HepG2 (cell line): ENCODE measurements at regions not wholly inside any gene's neighbourhood (a gene's known extent, or its start where the extent isn't known, plus 50 kb on each side); places are given as distances from the start of the nearest gene placed in this dataset.

Source experiments
- ATAC-seq: fragments of 200-7000 bp; cut with Tn5 transposase; 3 replicates; pipeline ENCODE4 v1.9.1; 2020; ENCODE audit warnings: mild to moderate bottlenecking, moderate library complexity
- BruUV-seq: library from RNA; stranded (reverse); fragments of 400-500 nt; replicated peaks from 2 replicates; lab custom pipeline; 2021; lab: Mats Ljungman, UMichigan
- CTCF ChIA-PET: fragments of 300-600 bp; formaldehyde crosslinking; extraction: SDS; loops from one replicate; lab custom pipeline; 2021; ENCODE audit warnings: low total read pairs, inconsistent platforms, low intra/inter-chr PET ratio; lab: Yijun Ruan, JAX
- POLR2A ChIA-PET: fragments of 350-600 bp; sonication (Branson Sonifier 250); formaldehyde crosslinking; loops from one replicate; lab custom pipeline; 2020; ENCODE audit warnings: antibody characterized with exemption, inconsistent platforms; lab: Yijun Ruan, JAX
- DNase-seq: peaks from one replicate; pipeline ENCODE4 v3.0.0-alpha.2; 2015; ENCODE audit warnings: low spot score
- FAIRE-seq: peaks from 3 replicates; lab custom pipeline; 2011; peaks lifted over from hg19 to GRCh38; lab: Jason Lieb, UNC
- H2AFZ ChIP-seq: one replicate; pipeline ENCODE4 v1.6.1; 2011; ENCODE audit warnings: low read length, inconsistent platforms
- H3K27ac ChIP-seq: fragments of 300-600 bp; 3 replicates; pipeline ENCODE4 v1.8.0; 2011; ENCODE audit warnings: mixed run types, mild to moderate bottlenecking, mixed read lengths, low read length, inconsistent platforms; ENCODE audit not compliant: insufficient read depth; ENCODE audit errors: extremely low read length
- H3K27me3 ChIP-seq, 2 experiments: fragments of 200-600 bp in 1 of 2; 2 replicates in 1 of 2; 3 replicates in 1 of 2; pipeline versions ENCODE4 v1.6.0 to v1.8.0; 2011; ENCODE audit warnings: low read length in 2 of 2, mild to moderate bottlenecking in 2 of 2, moderate library complexity in 2 of 2, inconsistent platforms in 1 of 2; ENCODE audit not compliant: insufficient read depth in 2 of 2, control insufficient read depth in 1 of 2
- H3K36me3 ChIP-seq, 2 experiments: fragments of 200-600 bp in 1 of 2; replicated peaks in 1 of 2; 2 replicates in 1 of 2; 3 replicates in 1 of 2; pipeline versions ENCODE4 v1.5.1 to v1.8.0; 2011; ENCODE audit warnings: low read length in 2 of 2, inconsistent platforms in 1 of 2; ENCODE audit not compliant: insufficient read depth in 2 of 2, control insufficient read depth in 1 of 2
- H3K4me1 ChIP-seq: 2 replicates; pipeline ENCODE4 v1.5.1; 2012; ENCODE audit warnings: low read length, inconsistent platforms; ENCODE audit not compliant: insufficient read depth
- H3K4me2 ChIP-seq: 2 replicates; pipeline ENCODE4 v1.6.0; 2011; ENCODE audit warnings: low read depth, low read length, inconsistent platforms
- H3K4me3 ChIP-seq, 3 experiments: fragments of 200-600 bp in 1 of 3; sonication (generic), shearing (Covaris generic) in 1 of 3; replicated peaks in 1 of 3; 2 replicates each; pipeline ENCODE4 v1.5.1; 2011 to 2016; ENCODE audit warnings: low read length in 3 of 3, inconsistent platforms in 2 of 3, low read depth in 2 of 3, mild to moderate bottlenecking in 2 of 3, control low read depth in 1 of 3, mixed read lengths in 1 of 3; ENCODE audit not compliant: insufficient read depth in 1 of 3
- H3K79me2 ChIP-seq: one replicate; pipeline ENCODE4 v1.6.1; 2011; ENCODE audit warnings: low read length, inconsistent platforms; ENCODE audit not compliant: insufficient read depth
- H3K9ac ChIP-seq: 2 replicates; pipeline ENCODE4 v1.6.0; 2011; ENCODE audit warnings: mild to moderate bottlenecking, low read depth, low read length, inconsistent platforms; ENCODE audit not compliant: insufficient read depth
- H3K9me3 ChIP-seq: 2 replicates; pipeline ENCODE4 v1.5.1; 2012; ENCODE audit warnings: mild to moderate bottlenecking, low read length
- H4K20me1 ChIP-seq: 2 replicates; pipeline ENCODE4 v1.6.0; 2011; ENCODE audit warnings: inconsistent platforms, mild to moderate bottlenecking, low read length, moderate library complexity; ENCODE audit not compliant: insufficient read depth
- FOXC1 ChIP-seq: sonication (generic); formaldehyde crosslinking; IDR thresholded peaks from 2 replicates; pipeline ENCODE4 v1.8.0; 2022; ENCODE audit warnings: mild to moderate bottlenecking, missing genetic modification reagents, borderline replicate concordance
- MIXL1 ChIP-seq: IDR thresholded peaks from 2 replicates; pipeline ENCODE4 v1.6.1; 2016
- STAG1 ChIP-seq: sonication (generic); formaldehyde crosslinking; IDR thresholded peaks from 2 replicates; pipeline ENCODE4 v1.4.0; 2020; ENCODE audit warnings: missing genetic modification reagents
- WGBS: methylation state at CpG from one replicate; pipeline ENCODE4 v1.1.6; 2017; ENCODE audit warnings: low lambda C conversion rate; 5-methylcytosine and 5-hydroxymethylcytosine counted together
- in situ Hi-C: cut with HindIII; loops from 2 replicates; pipeline ENCODE4 v1.10.0; 2017; ENCODE audit warnings: low pct_unique_long_range_greater_than_20kb; ENCODE audit not compliant: extremely low pct_ligation_motif_present
- intact Hi-C: fragments of 100-400 bp; cut with micrococcal nuclease; formaldehyde crosslinking; loops from one replicate; pipeline ENCODE4 v1.10.0; 2022; ENCODE audit not compliant: unreplicated experiment
- TF ChIP-seq, protein P1 (sequence below): sonication (generic); formaldehyde crosslinking; IDR thresholded peaks from 2 replicates; pipeline ENCODE4 v1.5.0; 2020; ENCODE audit warnings: mild to moderate bottlenecking, missing genetic modification reagents, moderate library complexity
- TF ChIP-seq, protein P2 (sequence below): IDR thresholded peaks from 2 replicates; pipeline ENCODE4 v1.6.1; 2012; ENCODE audit warnings: low read depth, low read length, improper control_type of control experiment

DNA sequence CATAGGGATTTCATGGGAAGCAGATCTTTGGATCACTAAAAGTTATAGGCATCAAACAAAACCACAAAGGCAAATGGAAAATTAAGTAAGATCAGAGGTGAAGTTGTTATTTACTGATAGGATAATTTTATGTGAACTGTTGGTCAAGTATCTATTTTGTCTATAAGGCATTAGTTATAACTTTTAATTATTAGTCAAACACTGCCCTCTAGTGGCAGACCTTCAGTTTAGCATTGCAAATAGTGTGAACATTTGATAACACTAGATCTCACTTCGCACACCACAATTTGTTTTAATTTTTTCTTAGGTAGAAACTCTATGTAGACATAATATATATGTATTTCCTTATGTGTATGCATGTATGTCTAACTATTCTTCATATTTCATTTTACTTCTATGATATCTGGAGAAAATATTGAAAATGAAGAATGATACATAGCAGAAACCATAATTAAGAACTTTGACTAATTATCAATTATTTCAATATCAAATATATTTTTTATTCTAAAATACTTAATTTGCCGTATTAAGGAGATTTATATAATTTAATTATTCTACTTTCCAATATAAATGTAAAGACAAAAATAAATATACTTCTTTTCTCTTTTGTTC is 214.5 kb upstream of the TACR3 start:
- CTCF ChIA-PET, result no interaction called here
- intact Hi-C loops, result loop anchor here (5.0 kb wide), 1 partner anchor 732 kb away; no protein-coding TSS in a partner anchor

More for the DNA sequence above, 214.5 kb upstream of the TACR3 start:
- Histone ChIP-seq H3K4me3 (no peak overlapping the region), H3K36me3 (no peaks in the 10 kb centered on the region), H3K27me3 (no peaks in the 10 kb centered on the region), H4K20me1 (no peaks in the 10 kb centered on the region), H3K9ac (no peak overlapping the region), H3K9me3 (no peaks in the 10 kb centered on the region), H3K27ac (no peak overlapping the region), H3K4me2 (no peak overlapping the region), H3K4me1 (no peaks in the 10 kb centered on the region), H2AFZ (no peak overlapping the region), H3K79me2 (no peaks in the 10 kb centered on the region)
- BruUV-seq, result no TSS peak
- DNase-seq (peak; percentile 41), FAIRE-seq (no peak), ATAC-seq (peak; percentile 65)
- in situ Hi-C loops, result loop anchor here (10.0 kb wide), 1 partner anchor 729 kb away; no protein-coding TSS in a partner anchor
- TF ChIP-seq, protein P1, sequence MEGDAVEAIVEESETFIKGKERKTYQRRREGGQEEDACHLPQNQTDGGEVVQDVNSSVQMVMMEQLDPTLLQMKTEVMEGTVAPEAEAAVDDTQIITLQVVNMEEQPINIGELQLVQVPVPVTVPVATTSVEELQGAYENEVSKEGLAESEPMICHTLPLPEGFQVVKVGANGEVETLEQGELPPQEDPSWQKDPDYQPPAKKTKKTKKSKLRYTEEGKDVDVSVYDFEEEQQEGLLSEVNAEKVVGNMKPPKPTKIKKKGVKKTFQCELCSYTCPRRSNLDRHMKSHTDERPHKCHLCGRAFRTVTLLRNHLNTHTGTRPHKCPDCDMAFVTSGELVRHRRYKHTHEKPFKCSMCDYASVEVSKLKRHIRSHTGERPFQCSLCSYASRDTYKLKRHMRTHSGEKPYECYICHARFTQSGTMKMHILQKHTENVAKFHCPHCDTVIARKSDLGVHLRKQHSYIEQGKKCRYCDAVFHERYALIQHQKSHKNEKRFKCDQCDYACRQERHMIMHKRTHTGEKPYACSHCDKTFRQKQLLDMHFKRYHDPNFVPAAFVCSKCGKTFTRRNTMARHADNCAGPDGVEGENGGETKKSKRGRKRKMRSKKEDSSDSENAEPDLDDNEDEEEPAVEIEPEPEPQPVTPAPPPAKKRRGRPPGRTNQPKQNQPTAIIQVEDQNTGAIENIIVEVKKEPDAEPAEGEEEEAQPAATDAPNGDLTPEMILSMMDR, result peak; percentile 64
- TF ChIP-seq MIXL1 (CRISPR knock-in tag) (0 out of 2 replicates have a peak, but pooled peaks have one; percentile 32), STAG1 (CRISPR knock-in tag) (peak; percentile 58), FOXC1 (CRISPR knock-in tag) (no peak)
- TF ChIP-seq, protein P2, sequence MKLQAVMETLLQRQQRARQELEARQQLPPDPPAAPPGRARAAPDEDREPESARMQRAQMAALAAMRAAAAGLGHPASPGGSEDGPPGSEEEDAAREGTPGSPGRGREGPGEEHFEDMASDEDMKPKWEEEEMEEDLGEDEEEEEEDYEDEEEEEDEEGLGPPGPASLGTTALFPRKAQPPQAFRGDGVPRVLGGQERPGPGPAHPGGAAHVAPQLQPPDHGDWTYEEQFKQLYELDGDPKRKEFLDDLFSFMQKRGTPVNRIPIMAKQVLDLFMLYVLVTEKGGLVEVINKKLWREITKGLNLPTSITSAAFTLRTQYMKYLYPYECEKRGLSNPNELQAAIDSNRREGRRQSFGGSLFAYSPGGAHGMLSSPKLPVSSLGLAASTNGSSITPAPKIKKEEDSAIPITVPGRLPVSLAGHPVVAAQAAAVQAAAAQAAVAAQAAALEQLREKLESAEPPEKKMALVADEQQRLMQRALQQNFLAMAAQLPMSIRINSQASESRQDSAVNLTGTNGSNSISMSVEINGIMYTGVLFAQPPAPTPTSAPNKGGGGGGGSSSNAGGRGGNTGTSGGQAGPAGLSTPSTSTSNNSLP, result 0 out of 2 replicates have a peak, but pooled peaks have one; percentile 26
- WGBS, result 31% methylated on average over 2 of the region's 2 CpGs
- POLR2A ChIA-PET, result no interaction called here
